Upper lobe of left lung (tissue), 6 donors: ENCODE measurements at regions not wholly inside any gene's neighbourhood (a gene's known extent, or its start where the extent isn't known, plus 50 kb on each side); places are given as distances from the start of the nearest gene placed in this dataset.

ENCODE experiments used
- ATAC-seq, 2 donors: fragments of 200-7000 bp; cut with Tn5 transposase; one replicate each; pipeline ENCODE4 v1.9.1; 2022; ENCODE audit warnings: mild to moderate bottlenecking in 2 of 2, moderate library complexity in 2 of 2; ENCODE audit not compliant: low FRiP score in 2 of 2
- DNase-seq, 2 donors: peaks; one replicate each; pipeline ENCODE4 v3.0.0-alpha.2; 2019 to 2020
- H3K27ac ChIP-seq, 4 donors: fragments of 200-600 bp; sonication (generic); one replicate each; pipeline ENCODE4 v1.5.1; 2016 to 2019
- H3K27me3 ChIP-seq, 4 donors: fragments of 200-600 bp; sonication (generic); one replicate each; pipeline ENCODE4 v1.5.1; 2017 to 2019
- H3K36me3 ChIP-seq, 4 donors: fragments of 200-600 bp; sonication (generic); one replicate each; pipeline ENCODE4 v1.5.1; 2016 to 2019
- H3K4me1 ChIP-seq, 4 donors: fragments of 200-600 bp; sonication (generic); one replicate each; pipeline ENCODE4 v1.5.1; 2018 to 2019
- H3K4me3 ChIP-seq, 4 donors: fragments of 200-600 bp; sonication (generic); one replicate each; pipeline ENCODE4 v1.5.1; 2017 to 2019; ENCODE audit warnings: mild to moderate bottlenecking in 2 of 4, moderate library complexity in 1 of 4
- H3K9me3 ChIP-seq, 4 donors: fragments of 200-600 bp; sonication (generic); one replicate each; pipeline ENCODE4 v1.5.1; 2018 to 2019
- EP300 ChIP-seq, 4 donors: sonication (generic); formaldehyde crosslinking; IDR thresholded peaks; one replicate each; pipeline ENCODE4 v1.5.1; 2017; ENCODE audit warnings: antibody characterized with exemption in 4 of 4, control low read depth in 2 of 4
- POLR2A ChIP-seq, 4 donors: fragments of 450-650 bp; IDR thresholded peaks; one replicate each; pipeline ENCODE4 v1.5.1; 2016 to 2017; ENCODE audit warnings: antibody characterized with exemption in 4 of 4, mild to moderate bottlenecking in 2 of 4
- POLR2AphosphoS5 ChIP-seq, 2 donors: sonication (generic); formaldehyde crosslinking; IDR thresholded peaks; one replicate each; pipeline ENCODE4 v1.5.1; 2017; ENCODE audit warnings: antibody characterized with exemption in 2 of 2
- WGBS, 2 donors: methylation state at CpG; one replicate each; pipeline ENCODE4 v1.1.5; 2017 to 2018; 5-methylcytosine and 5-hydroxymethylcytosine counted together
- TF ChIP-seq, protein P1 (sequence below), 6 experiments: fragments of 450-650 bp in 4 of 6; fragments of 200-600 bp in 2 of 6; sonication (generic) in 2 of 6; IDR thresholded peaks; one replicate each; pipeline ENCODE4 v1.5.1; 2016 to 2019; ENCODE audit warnings: antibody characterized with exemption in 6 of 6
- donor health status: DM: no; HTN: no; CAD: no; lungs with moderate emphysema.
- donor health status: DM: no; HTN: yes; CAD: no; lungs with severe emphysema.

DNA sequence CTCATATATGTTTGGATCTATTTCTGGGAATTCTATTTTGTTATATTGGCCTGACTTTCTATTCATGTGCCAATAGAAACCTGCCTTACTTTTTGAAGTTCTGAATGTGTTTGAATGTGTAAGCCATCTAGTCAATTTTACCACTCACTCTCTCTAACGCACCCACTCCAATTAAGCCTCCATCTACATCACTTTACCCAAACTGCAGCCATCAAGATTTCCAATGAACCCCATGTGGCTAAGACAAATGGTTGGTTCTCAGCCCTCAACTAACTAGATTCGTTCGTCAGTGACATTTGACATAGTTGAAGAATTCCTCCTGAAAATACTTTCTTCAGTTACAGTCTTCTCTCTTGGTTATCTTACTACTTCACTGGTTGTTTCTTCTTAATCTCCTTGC is 137.3 kb upstream of the FSHR start:
- H3K9me3 ChIP-seq, result no peaks in the 10 kb centered on the region
- no peak overlapping the region for H3K4me3 ChIP-seq
- H3K27ac ChIP-seq, result no peak overlapping the region
- H3K27me3 ChIP-seq, result no peaks in the 10 kb centered on the region
- peaks cover 0 to 7% (median 0%) of the 10 kb centered on the region in 4 donors for H3K4me1 ChIP-seq
- 57 to 68% methylated on average over 3 of the region's 3 CpGs for WGBS, 2 donors
- DNase-seq (no peak), ATAC-seq (no peak)
- TF ChIP-seq, protein P1, sequence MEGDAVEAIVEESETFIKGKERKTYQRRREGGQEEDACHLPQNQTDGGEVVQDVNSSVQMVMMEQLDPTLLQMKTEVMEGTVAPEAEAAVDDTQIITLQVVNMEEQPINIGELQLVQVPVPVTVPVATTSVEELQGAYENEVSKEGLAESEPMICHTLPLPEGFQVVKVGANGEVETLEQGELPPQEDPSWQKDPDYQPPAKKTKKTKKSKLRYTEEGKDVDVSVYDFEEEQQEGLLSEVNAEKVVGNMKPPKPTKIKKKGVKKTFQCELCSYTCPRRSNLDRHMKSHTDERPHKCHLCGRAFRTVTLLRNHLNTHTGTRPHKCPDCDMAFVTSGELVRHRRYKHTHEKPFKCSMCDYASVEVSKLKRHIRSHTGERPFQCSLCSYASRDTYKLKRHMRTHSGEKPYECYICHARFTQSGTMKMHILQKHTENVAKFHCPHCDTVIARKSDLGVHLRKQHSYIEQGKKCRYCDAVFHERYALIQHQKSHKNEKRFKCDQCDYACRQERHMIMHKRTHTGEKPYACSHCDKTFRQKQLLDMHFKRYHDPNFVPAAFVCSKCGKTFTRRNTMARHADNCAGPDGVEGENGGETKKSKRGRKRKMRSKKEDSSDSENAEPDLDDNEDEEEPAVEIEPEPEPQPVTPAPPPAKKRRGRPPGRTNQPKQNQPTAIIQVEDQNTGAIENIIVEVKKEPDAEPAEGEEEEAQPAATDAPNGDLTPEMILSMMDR (IDR thresholded peaks at IDR 0.05), result no peak
- TF ChIP-seq POLR2AphosphoS5 (IDR thresholded peaks at IDR 0.05), result no peak
- no peak for TF ChIP-seq EP300 (IDR thresholded peaks at IDR 0.05)
- no peak for TF ChIP-seq POLR2A (IDR thresholded peaks at IDR 0.05)
- no peaks in the 10 kb centered on the region for H3K36me3 ChIP-seq

DNA sequence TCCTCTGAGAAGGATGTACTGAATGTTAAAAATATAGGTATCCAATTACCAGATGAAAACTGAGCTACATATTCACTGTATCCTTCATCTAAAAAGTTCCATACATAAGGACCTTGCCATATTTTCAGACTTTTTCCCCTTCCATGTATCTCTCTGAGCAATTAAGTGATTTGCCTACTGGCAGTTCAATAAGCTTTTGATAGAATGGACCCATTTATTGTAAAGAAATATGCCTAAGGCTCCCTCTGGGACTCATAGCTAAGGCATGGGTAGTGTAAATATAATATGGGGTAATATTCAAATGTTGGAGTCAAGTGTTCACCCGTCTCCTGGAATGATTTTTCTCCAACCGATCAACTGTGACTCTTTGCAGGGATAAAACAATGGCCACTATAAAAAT is 135.4 kb upstream of the FSHR start:
- DNase-seq (no peak), ATAC-seq (no peak)
- H3K4me3 ChIP-seq, result no peak overlapping the region

DNA sequence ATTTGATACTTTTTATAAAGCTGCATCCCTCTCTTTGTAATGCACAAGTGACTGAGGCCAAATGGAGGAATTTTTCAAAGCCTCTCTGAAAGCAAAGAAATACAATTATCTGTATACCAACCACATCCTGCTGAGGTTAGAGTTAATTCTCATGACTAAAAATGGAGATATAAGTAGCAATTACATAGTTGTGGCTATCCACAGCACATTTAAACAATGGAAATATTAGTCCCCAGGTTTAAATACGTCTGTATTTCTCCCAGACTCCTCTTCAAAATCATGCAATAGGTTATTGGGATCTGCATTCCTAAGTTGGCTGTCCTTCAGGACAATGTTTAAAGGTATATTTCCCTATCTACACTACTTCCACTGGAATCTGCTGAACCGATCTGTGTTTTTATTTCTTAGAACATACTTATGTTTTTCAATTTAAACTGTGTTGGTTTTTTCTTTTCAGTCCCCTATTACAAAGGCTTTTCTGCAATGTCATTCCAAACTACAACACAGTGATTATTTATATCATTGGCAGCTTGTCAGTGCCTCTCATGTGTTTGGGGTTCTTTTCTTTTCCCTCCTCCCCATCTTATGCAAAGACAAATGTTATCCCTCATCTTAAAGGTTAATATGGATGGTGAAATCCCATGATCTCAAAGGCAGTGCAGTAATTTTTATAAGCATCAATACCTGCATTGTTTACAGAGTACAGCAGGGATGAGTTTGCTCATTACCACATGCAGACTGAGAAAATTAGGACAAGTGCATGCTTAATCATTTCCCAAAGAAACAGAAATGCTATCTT is 134.8 kb upstream of the FSHR start:
- DNase-seq (no peak), ATAC-seq (no peak)
- no peak overlapping the region for H3K27ac ChIP-seq
- WGBS, 2 donors, result 30 to 32% methylated on average over 2 of the region's 2 CpGs
- no peak for TF ChIP-seq EP300 (IDR thresholded peaks at IDR 0.05)
- no peak for TF ChIP-seq POLR2AphosphoS5 (IDR thresholded peaks at IDR 0.05)
- TF ChIP-seq, protein P1 (IDR thresholded peaks at IDR 0.05), result no peak
- TF ChIP-seq POLR2A (IDR thresholded peaks at IDR 0.05), result no peak
- H3K9me3 ChIP-seq, result no peaks in the 10 kb centered on the region
- peaks cover 0 to 7% (median 0%) of the 10 kb centered on the region in 4 donors for H3K4me1 ChIP-seq
- H3K36me3 ChIP-seq, result no peaks in the 10 kb centered on the region
- H3K4me3 ChIP-seq, result no peak overlapping the region
- no peaks in the 10 kb centered on the region for H3K27me3 ChIP-seq

More for the DNA sequence above, 135.4 kb upstream of the FSHR start:
- no peak for TF ChIP-seq EP300 (IDR thresholded peaks at IDR 0.05)
- TF ChIP-seq POLR2A (IDR thresholded peaks at IDR 0.05), result no peak
- H3K27ac ChIP-seq, result no peak overlapping the region
- no peaks in the 10 kb centered on the region for H3K36me3 ChIP-seq
- H3K27me3 ChIP-seq, result no peaks in the 10 kb centered on the region
- peaks cover 0 to 7% (median 0%) of the 10 kb centered on the region in 4 donors for H3K4me1 ChIP-seq
- H3K9me3 ChIP-seq, result no peaks in the 10 kb centered on the region
- 86 to 88% methylated on average over 2 of the region's 2 CpGs for WGBS, 2 donors

DNA sequence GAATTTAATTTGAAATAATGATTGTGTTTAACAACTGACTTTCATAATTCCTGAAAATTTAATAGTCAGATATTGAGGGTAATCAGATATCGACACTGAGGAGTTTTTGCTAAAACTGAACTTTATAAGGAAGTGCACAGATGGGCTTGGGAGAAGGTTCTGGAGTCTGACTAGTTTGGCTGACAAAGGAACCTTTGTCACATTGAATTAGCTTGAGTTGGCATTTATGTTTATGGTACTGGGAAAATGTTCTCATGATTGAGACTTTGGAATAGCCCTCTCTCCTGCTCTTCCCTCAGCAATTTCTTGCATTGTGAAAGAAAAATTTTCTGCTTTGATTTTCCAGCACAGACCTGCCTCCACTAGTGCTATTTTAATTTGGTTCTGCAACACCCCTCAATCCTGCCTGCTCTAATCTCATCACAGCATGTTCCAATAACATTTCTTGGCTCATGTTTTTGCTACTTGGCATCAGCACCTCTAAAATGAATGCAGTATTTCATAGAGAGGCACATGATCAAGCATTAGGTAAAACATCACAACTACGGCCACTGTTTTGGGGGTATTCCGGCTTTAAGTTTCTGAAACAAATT is 133.9 kb upstream of the FSHR start:
- peaks cover 0 to 7% (median 0%) of the 10 kb centered on the region in 4 donors for H3K4me1 ChIP-seq
- H3K27ac ChIP-seq, result no peak overlapping the region
- TF ChIP-seq, protein P1 (IDR thresholded peaks at IDR 0.05), result no peak
- TF ChIP-seq POLR2A (IDR thresholded peaks at IDR 0.05), result no peak
- TF ChIP-seq EP300 (IDR thresholded peaks at IDR 0.05), result no peak
- TF ChIP-seq POLR2AphosphoS5 (IDR thresholded peaks at IDR 0.05), result no peak
- H3K36me3 ChIP-seq, result no peaks in the 10 kb centered on the region
- H3K27me3 ChIP-seq, result no peaks in the 10 kb centered on the region
- DNase-seq, result no peak
- no peak for ATAC-seq
- no peaks in the 10 kb centered on the region for H3K9me3 ChIP-seq
- H3K4me3 ChIP-seq, result no peak overlapping the region
- WGBS, 2 donors, result 76 to 82% methylated on average over 3 of the region's 3 CpGs

DNA sequence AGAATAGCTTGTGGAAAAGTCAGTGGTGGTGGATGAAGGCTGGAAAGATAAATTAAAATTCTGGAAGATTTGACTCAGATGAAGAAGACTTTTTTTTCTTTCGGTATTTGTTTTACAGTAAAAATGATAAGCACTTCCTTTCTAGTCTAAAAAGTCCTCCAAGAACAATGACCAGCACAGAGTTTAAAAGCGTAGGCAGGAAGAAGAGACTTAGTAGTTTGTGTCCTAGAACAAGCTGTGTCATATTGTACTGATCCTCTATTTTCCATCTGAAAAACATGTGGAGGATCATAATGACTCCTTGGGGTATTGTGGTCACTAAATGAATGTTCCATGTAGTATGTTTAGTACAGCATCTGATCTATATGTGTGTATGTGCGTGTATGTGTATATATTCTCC is 132.4 kb upstream of the FSHR start:
- Histone ChIP-seq H3K4me3 (no peak overlapping the region), H3K9me3 (no peaks in the 10 kb centered on the region), H3K4me1 (peaks cover 0 to 7% (median 0%) of the 10 kb centered on the region in 4 donors), H3K27me3 (no peaks in the 10 kb centered on the region), H3K36me3 (no peaks in the 10 kb centered on the region), H3K27ac (no peak overlapping the region)
- WGBS, 2 donors, result 69% methylated on average over 3 of the region's 3 CpGs
- ATAC-seq, result no peak
- TF ChIP-seq POLR2AphosphoS5 (IDR thresholded peaks at IDR 0.05) (no peak), EP300 (IDR thresholded peaks at IDR 0.05) (no peak), POLR2A (IDR thresholded peaks at IDR 0.05) (no peak)
- TF ChIP-seq, protein P1 (IDR thresholded peaks at IDR 0.05), result no peak
- DNase-seq, result no peak
